GM21515 (cell line): ENCODE measurements at regions not wholly inside any gene's neighbourhood (a gene's known extent, or its start where the extent isn't known, plus 50 kb on each side); places are given as distances from the start of the nearest gene placed in this dataset.
"Not testable (repeated sequence)": the region's sequence is repeated elsewhere in the genome, so short reads cannot be mapped to it uniquely, and the experiment has no call there.

Experiments used
- ATAC-seq: cut with Tn5 transposase; IDR thresholded peaks from one replicate; pipeline ENCODE4 v1.9.1; 2021; ENCODE audit not compliant: unreplicated experiment

GRCh38 chr14:88929656-88930436 lies 105.4 kb downstream of the TTC8 start:
- ATAC-seq = no peak

- ATAC-seq = no peak
These were observed 107.1 kb downstream of the TTC8 start for GRCh38 chr14:88931321-88932110.

- no peak for ATAC-seq
These were observed 108.7 kb downstream of the TTC8 start for GRCh38 chr14:88933191-88933590.

- no peak for ATAC-seq
These were observed 109.9 kb downstream of the TTC8 start for GRCh38 chr14:88934351-88934806.

GRCh38 chr14:88935083-88935482 lies 110.6 kb downstream of the TTC8 start:
- ATAC-seq = no peak

GRCh38 chr14:88937706-88938105 lies 113.3 kb downstream of the TTC8 start:
- no peak for ATAC-seq

GRCh38 chr14:88940671-88941070 lies 116.2 kb downstream of the TTC8 start:
- ATAC-seq = no peak

- ATAC-seq = no peak
These were observed 117.0 kb downstream of the TTC8 start for GRCh38 chr14:88941414-88941813.

GRCh38 chr14:88947646-88948598 lies 123.5 kb downstream of the TTC8 start:
- ATAC-seq = no peak

GRCh38 chr14:88950069-88950468 lies 125.6 kb downstream of the TTC8 start:
- no peak for ATAC-seq

GRCh38 chr14:88951370-88951769 lies 126.9 kb downstream of the TTC8 start:
- no peak for ATAC-seq

- no peak for ATAC-seq
These were observed 128.4 kb downstream of the TTC8 start for GRCh38 chr14:88952901-88953300.

GRCh38 chr14:88955455-88955854 lies 131.0 kb downstream of the TTC8 start:
- ATAC-seq = no peak

- no peak for ATAC-seq
These were observed 136.0 kb downstream of the TTC8 start for GRCh38 chr14:88960496-88960895.

GRCh38 chr14:88961214-88961613 lies 136.8 kb downstream of the TTC8 start:
- ATAC-seq = no peak

GRCh38 chr14:88962356-88962755 lies 137.9 kb downstream of the TTC8 start:
- no peak for ATAC-seq

- ATAC-seq = no peak
These were observed 142.8 kb downstream of the TTC8 start for GRCh38 chr14:88967299-88967698.

GRCh38 chr14:88975043-88975830 lies 150.8 kb downstream of the TTC8 start:
- ATAC-seq = no peak

- ATAC-seq = no peak
These were observed 151.5 kb downstream of the TTC8 start for GRCh38 chr14:88975926-88976325.

GRCh38 chr14:88980907-88981306 lies 156.5 kb downstream of the TTC8 start:
- ATAC-seq = not testable (repeated sequence)
